ENCODE measurements at regions not wholly inside any gene's neighbourhood (a gene's known extent, or its start where the extent isn't known, plus 50 kb on each side); places are given as distances from the start of the nearest gene placed in this dataset.

DNA sequence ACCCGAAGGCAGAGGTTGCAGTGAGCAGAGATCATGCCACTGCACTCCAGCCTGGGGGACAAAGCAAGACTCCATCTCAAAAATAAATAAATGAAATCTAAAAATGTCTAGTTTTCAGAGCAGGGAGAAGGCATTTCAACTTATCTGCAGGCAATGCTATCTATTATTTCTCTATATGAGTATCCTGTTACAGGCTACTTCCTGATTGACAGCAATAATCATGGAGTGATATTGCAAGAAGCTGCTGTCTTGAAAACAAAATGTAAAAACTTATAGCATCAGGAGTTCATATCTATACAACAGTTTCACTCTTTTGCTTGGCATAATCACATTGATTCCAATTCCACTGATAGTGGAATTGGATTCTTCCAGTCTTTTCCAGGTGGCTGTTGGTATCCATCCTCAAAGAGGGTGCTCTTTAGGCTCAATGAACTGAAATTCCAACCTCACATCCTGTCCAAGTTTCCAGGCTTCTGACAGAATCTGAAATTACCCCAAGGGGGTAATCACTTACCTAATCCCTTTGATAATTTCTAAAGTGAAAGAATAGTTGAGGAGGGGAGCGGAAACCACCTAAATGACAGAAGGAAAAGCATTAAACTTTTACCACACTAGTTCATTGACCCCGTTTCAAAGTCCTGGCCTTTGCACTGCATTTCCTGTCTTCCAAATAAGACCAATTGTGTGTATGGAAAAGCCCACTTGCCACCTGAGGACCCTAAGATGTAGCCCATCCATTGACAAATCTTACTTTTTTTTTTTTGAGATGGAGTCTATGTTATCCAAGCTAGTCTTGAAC is 107.6 kb downstream of the GLUL start (continued):
- TF ChIP-seq ZNF169 (tag by site-specific recombination; IDR thresholded peaks at IDR 0.05) (no peak), ZNF544 (tag by site-specific recombination; IDR thresholded peaks at IDR 0.05) (no peak), ZNF600 (tag by site-specific recombination; IDR thresholded peaks at IDR 0.05) (no peak)
- TF ChIP-seq, protein P1, sequence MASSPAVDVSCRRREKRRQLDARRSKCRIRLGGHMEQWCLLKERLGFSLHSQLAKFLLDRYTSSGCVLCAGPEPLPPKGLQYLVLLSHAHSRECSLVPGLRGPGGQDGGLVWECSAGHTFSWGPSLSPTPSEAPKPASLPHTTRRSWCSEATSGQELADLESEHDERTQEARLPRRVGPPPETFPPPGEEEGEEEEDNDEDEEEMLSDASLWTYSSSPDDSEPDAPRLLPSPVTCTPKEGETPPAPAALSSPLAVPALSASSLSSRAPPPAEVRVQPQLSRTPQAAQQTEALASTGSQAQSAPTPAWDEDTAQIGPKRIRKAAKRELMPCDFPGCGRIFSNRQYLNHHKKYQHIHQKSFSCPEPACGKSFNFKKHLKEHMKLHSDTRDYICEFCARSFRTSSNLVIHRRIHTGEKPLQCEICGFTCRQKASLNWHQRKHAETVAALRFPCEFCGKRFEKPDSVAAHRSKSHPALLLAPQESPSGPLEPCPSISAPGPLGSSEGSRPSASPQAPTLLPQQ (tag by site-specific recombination; IDR thresholded peaks at IDR 0.05): no peak

DNA sequence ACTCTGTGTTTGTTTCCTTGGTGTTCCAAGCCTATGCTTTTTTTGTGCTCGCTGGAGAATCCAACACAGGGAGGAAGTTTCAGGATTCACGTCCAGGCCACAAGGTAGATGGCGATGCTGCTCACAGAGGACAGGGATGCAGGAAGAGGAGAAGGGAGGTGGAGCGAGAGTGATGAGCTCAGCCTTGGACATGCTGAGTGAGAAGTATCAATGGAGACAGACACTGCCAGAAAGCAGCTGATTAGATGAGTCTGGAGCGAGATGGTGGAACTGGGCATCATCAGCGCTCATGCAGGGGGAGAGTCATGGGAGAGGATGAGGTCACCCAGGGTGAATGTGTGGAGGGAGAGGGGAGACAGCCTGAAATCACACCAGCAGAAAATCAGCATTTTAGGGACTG is 110.0 kb downstream of the GLUL start:
- TF ChIP-seq ZBTB17 (tag by site-specific recombination; IDR thresholded peaks at IDR 0.05): peak; percentile 60
- TF ChIP-seq, protein P2, sequence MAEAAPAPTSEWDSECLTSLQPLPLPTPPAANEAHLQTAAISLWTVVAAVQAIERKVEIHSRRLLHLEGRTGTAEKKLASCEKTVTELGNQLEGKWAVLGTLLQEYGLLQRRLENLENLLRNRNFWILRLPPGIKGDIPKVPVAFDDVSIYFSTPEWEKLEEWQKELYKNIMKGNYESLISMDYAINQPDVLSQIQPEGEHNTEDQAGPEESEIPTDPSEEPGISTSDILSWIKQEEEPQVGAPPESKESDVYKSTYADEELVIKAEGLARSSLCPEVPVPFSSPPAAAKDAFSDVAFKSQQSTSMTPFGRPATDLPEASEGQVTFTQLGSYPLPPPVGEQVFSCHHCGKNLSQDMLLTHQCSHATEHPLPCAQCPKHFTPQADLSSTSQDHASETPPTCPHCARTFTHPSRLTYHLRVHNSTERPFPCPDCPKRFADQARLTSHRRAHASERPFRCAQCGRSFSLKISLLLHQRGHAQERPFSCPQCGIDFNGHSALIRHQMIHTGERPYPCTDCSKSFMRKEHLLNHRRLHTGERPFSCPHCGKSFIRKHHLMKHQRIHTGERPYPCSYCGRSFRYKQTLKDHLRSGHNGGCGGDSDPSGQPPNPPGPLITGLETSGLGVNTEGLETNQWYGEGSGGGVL (tag by site-specific recombination; IDR thresholded peaks at IDR 0.05): peak; percentile 67
- TF ChIP-seq, protein P3, sequence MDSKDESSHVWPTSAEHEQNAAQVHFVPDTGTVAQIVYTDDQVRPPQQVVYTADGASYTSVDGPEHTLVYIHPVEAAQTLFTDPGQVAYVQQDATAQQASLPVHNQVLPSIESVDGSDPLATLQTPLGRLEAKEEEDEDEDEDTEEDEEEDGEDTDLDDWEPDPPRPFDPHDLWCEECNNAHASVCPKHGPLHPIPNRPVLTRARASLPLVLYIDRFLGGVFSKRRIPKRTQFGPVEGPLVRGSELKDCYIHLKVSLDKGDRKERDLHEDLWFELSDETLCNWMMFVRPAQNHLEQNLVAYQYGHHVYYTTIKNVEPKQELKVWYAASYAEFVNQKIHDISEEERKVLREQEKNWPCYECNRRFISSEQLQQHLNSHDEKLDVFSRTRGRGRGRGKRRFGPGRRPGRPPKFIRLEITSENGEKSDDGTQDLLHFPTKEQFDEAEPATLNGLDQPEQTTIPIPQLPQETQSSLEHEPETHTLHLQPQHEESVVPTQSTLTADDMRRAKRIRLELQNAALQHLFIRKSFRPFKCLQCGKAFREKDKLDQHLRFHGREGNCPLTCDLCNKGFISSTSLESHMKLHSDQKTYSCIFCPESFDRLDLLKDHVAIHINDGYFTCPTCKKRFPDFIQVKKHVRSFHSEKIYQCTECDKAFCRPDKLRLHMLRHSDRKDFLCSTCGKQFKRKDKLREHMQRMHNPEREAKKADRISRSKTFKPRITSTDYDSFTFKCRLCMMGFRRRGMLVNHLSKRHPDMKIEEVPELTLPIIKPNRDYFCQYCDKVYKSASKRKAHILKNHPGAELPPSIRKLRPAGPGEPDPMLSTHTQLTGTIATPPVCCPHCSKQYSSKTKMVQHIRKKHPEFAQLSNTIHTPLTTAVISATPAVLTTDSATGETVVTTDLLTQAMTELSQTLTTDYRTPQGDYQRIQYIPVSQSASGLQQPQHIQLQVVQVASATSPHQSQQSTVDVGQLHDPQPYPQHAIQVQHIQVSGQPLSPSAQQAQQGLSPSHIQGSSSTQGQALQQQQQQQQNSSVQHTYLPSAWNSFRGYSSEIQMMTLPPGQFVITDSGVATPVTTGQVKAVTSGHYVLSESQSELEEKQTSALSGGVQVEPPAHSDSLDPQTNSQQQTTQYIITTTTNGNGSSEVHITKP (tag by site-specific recombination; IDR thresholded peaks at IDR 0.05): 0 out of 2 replicates have a peak, but pooled peaks have one; percentile 17
- TF ChIP-seq, protein P4, sequence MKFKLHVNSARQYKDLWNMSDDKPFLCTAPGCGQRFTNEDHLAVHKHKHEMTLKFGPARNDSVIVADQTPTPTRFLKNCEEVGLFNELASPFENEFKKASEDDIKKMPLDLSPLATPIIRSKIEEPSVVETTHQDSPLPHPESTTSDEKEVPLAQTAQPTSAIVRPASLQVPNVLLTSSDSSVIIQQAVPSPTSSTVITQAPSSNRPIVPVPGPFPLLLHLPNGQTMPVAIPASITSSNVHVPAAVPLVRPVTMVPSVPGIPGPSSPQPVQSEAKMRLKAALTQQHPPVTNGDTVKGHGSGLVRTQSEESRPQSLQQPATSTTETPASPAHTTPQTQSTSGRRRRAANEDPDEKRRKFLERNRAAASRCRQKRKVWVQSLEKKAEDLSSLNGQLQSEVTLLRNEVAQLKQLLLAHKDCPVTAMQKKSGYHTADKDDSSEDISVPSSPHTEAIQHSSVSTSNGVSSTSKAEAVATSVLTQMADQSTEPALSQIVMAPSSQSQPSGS (tag by site-specific recombination; IDR thresholded peaks at IDR 0.05; ENCODE audit: low read depth): no peak
- no peaks in the 10 kb centered on the region for H3K36me3 ChIP-seq (ENCODE audit: control insufficient read depth in 2 of 2, insufficient read depth in 1 of 2, low read length in 2 of 2)
- POLR2A ChIA-PET: interaction anchor here (0.5 to 1.0 kb wide), 2 partner anchors 111 to 1773 kb away, joined by 3 to 4 read pairs; partner anchors contain the start of gene GLUL
- CTCF ChIA-PET: interaction anchor here (0.6 kb wide), 2 partner anchors 150 to 502 kb away, joined by 3 read pairs; no protein-coding TSS in a partner anchor
- no peak overlapping the region for H3K27ac ChIP-seq (ENCODE audit: extremely low read depth, low read depth, low read length)
- H3K4me3 ChIP-seq (ENCODE audit: low read depth, low read length): no peak overlapping the region
- H3K4me1 ChIP-seq (ENCODE audit: control insufficient read depth, insufficient read depth, low read length): no peaks in the 10 kb centered on the region
- H3K9me3 ChIP-seq (ENCODE audit: control insufficient read depth, insufficient read depth, low read depth, low read length): no peaks in the 10 kb centered on the region

DNA sequence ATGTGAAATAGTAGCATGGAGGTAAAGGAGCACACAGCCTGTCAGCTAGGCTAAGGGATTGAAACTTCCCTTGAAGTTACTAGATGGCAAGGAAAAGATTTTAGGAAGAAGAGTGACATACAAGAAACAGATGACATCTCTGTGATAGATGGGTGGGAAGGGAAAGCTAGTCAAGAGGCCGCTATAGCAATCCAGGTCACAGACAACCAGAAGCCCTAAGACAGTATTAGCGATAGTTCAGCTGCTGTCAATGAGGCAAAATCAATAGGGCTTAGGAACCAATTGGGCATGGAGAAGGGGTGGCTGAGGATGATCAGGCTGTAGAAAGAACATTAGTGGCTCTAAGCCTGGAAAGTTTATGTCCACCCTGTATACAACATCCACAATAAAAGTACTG is 111.1 kb downstream of the GLUL start:
- ChIA-PET CTCF (interaction anchor here (0.7 to 1.0 kb wide), 2 partner anchors 10 to 71 kb away, joined by 3 read pairs; no protein-coding TSS in a partner anchor), POLR2A (interaction anchor here (0.5 kb wide), 1 partner anchor 9 kb away, joined by 4 read pairs; no protein-coding TSS in a partner anchor)
- TF ChIP-seq SP2 (tag by site-specific recombination; IDR thresholded peaks at IDR 0.05) (no peak), ZNF623 (tag by site-specific recombination; IDR thresholded peaks at IDR 0.05) (no peak), ZBTB48 (tag by site-specific recombination; IDR thresholded peaks at IDR 0.05) (no peak), ZNF596 (tag by site-specific recombination; IDR thresholded peaks at IDR 0.05) (no peak), ZNF404 (tag by site-specific recombination; IDR thresholded peaks at IDR 0.05) (no peak), ZNF169 (tag by site-specific recombination; IDR thresholded peaks at IDR 0.05) (no peak)
- TF ChIP-seq, protein P5, sequence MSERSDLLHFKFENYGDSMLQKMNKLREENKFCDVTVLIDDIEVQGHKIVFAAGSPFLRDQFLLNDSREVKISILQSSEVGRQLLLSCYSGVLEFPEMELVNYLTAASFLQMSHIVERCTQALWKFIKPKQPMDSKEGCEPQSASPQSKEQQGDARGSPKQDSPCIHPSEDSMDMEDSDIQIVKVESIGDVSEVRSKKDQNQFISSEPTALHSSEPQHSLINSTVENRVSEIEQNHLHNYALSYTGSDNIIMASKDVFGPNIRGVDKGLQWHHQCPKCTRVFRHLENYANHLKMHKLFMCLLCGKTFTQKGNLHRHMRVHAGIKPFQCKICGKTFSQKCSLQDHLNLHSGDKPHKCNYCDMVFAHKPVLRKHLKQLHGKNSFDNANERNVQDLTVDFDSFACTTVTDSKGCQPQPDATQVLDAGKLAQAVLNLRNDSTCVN (tag by site-specific recombination; optimal IDR thresholded peaks at IDR 0.05): no peak
- Histone ChIP-seq H3K27ac (ENCODE audit: extremely low read depth, low read depth, low read length) (no peak overlapping the region), H3K4me3 (ENCODE audit: low read depth, low read length) (no peak overlapping the region), H3K9me3 (ENCODE audit: control insufficient read depth, insufficient read depth, low read depth, low read length) (no peaks in the 10 kb centered on the region), H3K4me1 (ENCODE audit: control insufficient read depth, insufficient read depth, low read length) (no peaks in the 10 kb centered on the region), H3K36me3 (ENCODE audit: control insufficient read depth in 2 of 2, insufficient read depth in 1 of 2, low read length in 2 of 2) (no peaks in the 10 kb centered on the region)

All from HEK293 (cell line).